ENCODE measurements at regions not wholly inside any gene's neighbourhood (a gene's known extent, or its start where the extent isn't known, plus 50 kb on each side); places are given as distances from the start of the nearest gene placed in this dataset.

- Histone ChIP-seq H3K9ac (ENCODE audit: extremely low read depth, insufficient read length, low read length) (no peak overlapping the region), H3K4me2 (ENCODE audit: insufficient read depth, insufficient read length, low read length) (no peak overlapping the region), H3K27me3 (ENCODE audit: insufficient read depth, low read length) (no peaks in the 10 kb centered on the region), H3K4me1 (ENCODE audit: insufficient read depth, low read length) (peaks cover 3% of the 10 kb centered on the region; the same call in 1 of the 2 replicates), H2BK5ac (ENCODE audit: insufficient read length, low read length) (no peak overlapping the region), H2AK5ac (ENCODE audit: insufficient read length, low read length) (no peak overlapping the region), H3K23ac (ENCODE audit: insufficient read length, low read depth, low read length) (no peak overlapping the region), H3K4ac (ENCODE audit: low read depth, low read length) (no peak overlapping the region), H3K14ac (ENCODE audit: insufficient read depth, low read length) (no peak overlapping the region), H3K9me3 (ENCODE audit: control insufficient read depth, low read depth, low read length) (no peaks in the 10 kb centered on the region), H4K20me1 (ENCODE audit: control insufficient read depth, insufficient read depth, insufficient read length) (no peaks in the 10 kb centered on the region), H3T11ph (ENCODE audit: low read length) (no peak overlapping the region), H2BK15ac (ENCODE audit: low read depth, low read length) (no peak overlapping the region), H2BK120ac (ENCODE audit: low read depth, low read length, poor library complexity, severe bottlenecking) (no peak overlapping the region), H4K5ac (ENCODE audit: insufficient read length, low read depth, low read length) (no peak overlapping the region), H3K23me2 (ENCODE audit: insufficient read length, low read depth, low read length, poor library complexity, severe bottlenecking) (no peaks in the 10 kb centered on the region), H3K79me1 (ENCODE audit: insufficient read depth, low read depth, low read length, poor library complexity, severe bottlenecking) (no peaks in the 10 kb centered on the region), H2AFZ (ENCODE audit: low read length) (no peak overlapping the region), H3K27ac (ENCODE audit: insufficient read length, low read depth, low read length) (no peak overlapping the region), H3K18ac (ENCODE audit: insufficient read length, low read depth, low read length) (no peak overlapping the region), H4K8ac (replicated peaks; ENCODE audit: insufficient read length, low read depth, low read length) (no peak overlapping the region), H3K56ac (ENCODE audit: insufficient read length, low read depth, low read length) (no peak overlapping the region), H2BK12ac (ENCODE audit: insufficient read length, low read depth, low read length) (no peak overlapping the region), H3K79me2 (ENCODE audit: insufficient read depth, low read length) (no peaks in the 10 kb centered on the region), H4K91ac (ENCODE audit: insufficient read length, low read depth, low read length) (no peak overlapping the region), H2BK20ac (ENCODE audit: low read depth, low read length, poor library complexity, severe bottlenecking) (no peak overlapping the region)
- WGBS (ENCODE audit: extremely low coverage, insufficient read length, low lambda C conversion rate) = no CpG with 5 or more reads among the region's 5 CpGs
- Mint-ChIP-seq H3K27ac (no peak overlapping the region), H3K27me3 (ENCODE audit: low read depth) (no peaks in the 10 kb centered on the region; the same call in 1 of the 2 replicates), H3K36me3 (ENCODE audit: insufficient read depth in 1 of 3, low read depth in 3 of 3) (peaks cover 0 to 3% (median 3%) of the 10 kb centered on the region in 3 experiments; a peak in 3 of 7 replicates), H3K4me3 (no peak overlapping the region), H3K9me3 (peaks cover 4 to 5% of the 10 kb centered on the region in 2 experiments; a peak in 4 of 5 replicates), H3K4me1 (peaks cover 27 to 28% of the 10 kb centered on the region in 2 experiments)
- TF ChIP-seq, protein P1, sequence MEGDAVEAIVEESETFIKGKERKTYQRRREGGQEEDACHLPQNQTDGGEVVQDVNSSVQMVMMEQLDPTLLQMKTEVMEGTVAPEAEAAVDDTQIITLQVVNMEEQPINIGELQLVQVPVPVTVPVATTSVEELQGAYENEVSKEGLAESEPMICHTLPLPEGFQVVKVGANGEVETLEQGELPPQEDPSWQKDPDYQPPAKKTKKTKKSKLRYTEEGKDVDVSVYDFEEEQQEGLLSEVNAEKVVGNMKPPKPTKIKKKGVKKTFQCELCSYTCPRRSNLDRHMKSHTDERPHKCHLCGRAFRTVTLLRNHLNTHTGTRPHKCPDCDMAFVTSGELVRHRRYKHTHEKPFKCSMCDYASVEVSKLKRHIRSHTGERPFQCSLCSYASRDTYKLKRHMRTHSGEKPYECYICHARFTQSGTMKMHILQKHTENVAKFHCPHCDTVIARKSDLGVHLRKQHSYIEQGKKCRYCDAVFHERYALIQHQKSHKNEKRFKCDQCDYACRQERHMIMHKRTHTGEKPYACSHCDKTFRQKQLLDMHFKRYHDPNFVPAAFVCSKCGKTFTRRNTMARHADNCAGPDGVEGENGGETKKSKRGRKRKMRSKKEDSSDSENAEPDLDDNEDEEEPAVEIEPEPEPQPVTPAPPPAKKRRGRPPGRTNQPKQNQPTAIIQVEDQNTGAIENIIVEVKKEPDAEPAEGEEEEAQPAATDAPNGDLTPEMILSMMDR (conservative IDR thresholded peaks at IDR 0.05) = no peak
- no peak for DNase-seq
Observed at GRCh38 chr15:25498835-25499234, 60.0 kb upstream of the UBE3A start.
